C4-2B (cell line): ENCODE measurements at regions not wholly inside any gene's neighbourhood (a gene's known extent, or its start where the extent isn't known, plus 50 kb on each side); places are given as distances from the start of the nearest gene placed in this dataset.

Source experiments
- CTCF ChIP-seq: fragments of 450-650 bp; conservative IDR thresholded peaks from 2 replicates; pipeline ENCODE4 v1.5.1; 2017; ENCODE audit warnings: mild to moderate bottlenecking
- ZFX ChIP-seq: fragments of 450-650 bp; IDR thresholded peaks from 2 replicates; pipeline ENCODE4 v1.6.1; 2017

- TF ChIP-seq CTCF: no peak
- no peak for TF ChIP-seq ZFX
Observed at GRCh38 chr14:30385925-30386324, 173.0 kb upstream of the G2E3 start.
